ENCODE measurements at regions not wholly inside any gene's neighbourhood (a gene's known extent, or its start where the extent isn't known, plus 50 kb on each side); places are given as distances from the start of the nearest gene placed in this dataset.
"Not testable (repeated sequence)": the region's sequence is repeated elsewhere in the genome, so short reads cannot be mapped to it uniquely, and the experiment has no call there.

- ATAC-seq (no peak), DNase-seq (ENCODE audit: missing footprints) (no peak)
- intact Hi-C loops (cut with DNase I): no loop called here
Measured at GRCh38 chr3:193165431-193166120, 75.4 kb upstream of the PLAAT1 start.

GRCh38 chr3:193168931-193169330 lies 72.1 kb upstream of the PLAAT1 start:
- no peak for ATAC-seq

DNA sequence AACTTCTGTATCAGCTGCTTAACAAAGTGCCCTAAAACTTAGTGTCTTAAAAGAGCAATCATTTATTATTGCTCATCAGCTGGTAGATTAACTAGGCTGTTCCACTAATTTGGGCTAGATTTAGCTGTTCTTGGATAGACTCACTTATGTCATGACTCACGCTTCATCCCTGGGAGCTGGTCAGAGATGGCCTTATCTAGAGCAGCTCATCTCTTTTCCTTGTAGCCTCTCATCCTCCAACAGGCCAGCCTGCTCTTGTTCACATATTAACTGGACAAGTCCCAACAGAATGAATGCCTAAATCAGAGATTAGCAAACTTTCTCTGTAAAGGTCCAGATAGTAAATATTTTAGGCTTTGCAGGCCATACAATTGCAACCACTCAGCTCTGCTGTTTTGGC lies 66.9 kb upstream of the PLAAT1 start:
- DNase-seq (ENCODE audit: missing footprints) (no peak), ATAC-seq (no peak)
- intact Hi-C loops (cut with DNase I): no loop called here

More at GRCh38 chr3:193168931-193169330, 72.1 kb upstream of the PLAAT1 start:
- intact Hi-C loops (cut with DNase I): no loop called here
- no peak for DNase-seq (ENCODE audit: missing footprints)

DNA sequence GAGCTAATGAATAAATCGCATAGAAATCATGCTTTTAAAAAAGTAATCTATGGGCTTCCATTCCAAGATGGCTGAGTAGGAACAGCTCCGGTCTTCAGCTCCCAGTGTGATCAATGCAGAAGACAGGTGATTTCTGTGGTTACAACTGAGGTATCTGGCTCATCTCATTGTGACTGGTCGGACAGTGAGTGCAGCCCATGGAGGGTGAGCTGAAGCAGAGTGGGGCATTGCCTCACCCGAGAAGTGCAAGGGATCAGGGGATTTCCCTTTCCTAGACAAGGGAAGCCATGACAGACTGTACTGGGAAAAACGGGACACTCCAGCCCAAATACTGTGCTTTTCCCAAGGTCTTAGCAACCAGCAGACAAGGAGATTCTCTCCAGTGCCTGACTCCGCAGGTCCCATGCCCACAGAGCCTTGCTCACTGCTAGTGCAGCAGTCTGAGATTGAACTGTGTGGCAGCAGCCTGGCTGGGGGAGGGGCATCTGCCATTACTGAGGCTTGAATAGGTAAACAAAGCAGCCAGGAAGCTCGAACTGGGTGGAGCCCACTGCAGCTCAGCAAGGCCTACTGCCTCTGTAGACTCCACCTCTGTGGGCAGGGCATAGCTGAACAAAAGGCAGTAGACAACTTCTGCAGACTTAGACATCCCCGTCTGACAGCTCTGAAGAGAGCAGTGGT lies 61.5 kb upstream of the PLAAT1 start:
- DNase-seq (ENCODE audit: missing footprints); ATAC-seq; intact Hi-C loops (cut with DNase I): not testable (repeated sequence)

DNA sequence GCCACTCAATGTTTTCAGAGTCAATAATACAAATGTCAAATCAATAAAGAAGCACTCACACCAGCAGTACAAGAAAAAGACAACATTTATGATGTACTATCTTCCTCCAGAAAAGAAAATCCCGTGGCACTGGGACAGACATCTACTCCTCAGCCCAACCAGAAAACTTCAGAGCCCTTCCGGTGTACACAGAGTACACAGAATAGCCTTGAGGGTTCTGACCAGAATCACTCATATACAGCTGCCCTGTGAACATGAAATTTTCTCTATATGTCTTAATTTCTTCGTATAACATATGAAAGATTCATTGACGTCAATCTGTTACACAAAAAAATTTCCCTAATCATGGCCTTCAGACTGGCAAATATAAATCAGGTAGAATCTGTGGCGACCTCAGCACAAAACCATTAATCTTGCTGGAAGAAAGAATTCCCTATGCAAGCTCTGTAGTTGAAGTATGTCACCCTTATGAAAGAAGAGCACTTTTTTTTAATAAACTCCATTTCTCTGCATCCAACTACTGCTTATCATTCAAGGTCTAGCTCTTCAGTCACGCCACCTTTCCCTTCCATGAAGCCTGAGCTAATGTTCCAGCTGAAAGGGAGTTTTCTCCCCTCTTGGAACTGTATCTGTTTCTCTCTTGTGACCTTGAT lies 53.8 kb upstream of the PLAAT1 start:
- intact Hi-C loops (cut with DNase I): no loop called here
- DNase-seq (ENCODE audit: missing footprints): no peak
- no peak for ATAC-seq

DNA sequence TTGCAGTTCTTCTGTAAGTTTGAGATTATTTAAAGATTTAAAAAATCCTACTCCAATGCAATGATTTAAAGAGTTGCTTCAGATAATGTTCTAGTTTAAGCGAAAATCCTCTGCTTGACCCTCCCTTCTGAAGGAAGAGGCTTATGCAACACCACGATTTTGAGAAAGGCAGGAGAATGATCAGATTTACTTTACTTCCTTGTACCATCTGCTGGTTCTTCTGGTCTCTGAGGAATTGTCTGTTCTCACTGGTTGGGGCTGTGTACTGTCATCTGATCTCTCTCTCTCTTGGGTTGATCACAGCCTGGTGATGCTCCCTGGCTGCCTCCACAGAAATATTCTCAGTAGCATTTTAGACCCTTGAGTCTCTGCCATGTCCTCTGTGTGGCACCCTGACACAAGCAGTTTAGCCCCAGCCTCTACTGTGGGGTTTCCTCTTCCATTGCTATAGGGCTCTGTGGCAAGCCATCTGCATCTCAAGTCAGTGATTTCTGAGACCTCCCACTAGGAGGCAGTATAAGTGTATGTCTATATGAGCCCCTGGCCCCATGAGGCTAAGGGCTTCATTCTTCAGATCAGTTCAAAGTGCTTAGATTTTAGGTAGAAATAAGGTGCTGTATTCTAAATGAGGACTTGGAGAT lies 50.8 kb upstream of the PLAAT1 start:
- ATAC-seq: no peak
- intact Hi-C loops (cut with DNase I): loop anchor here (5.0 kb wide), 1 partner anchor 382 kb away; no protein-coding TSS in a partner anchor
- no peak for DNase-seq (ENCODE audit: missing footprints)

Measured in Right ventricle myocardium inferior (tissue), 1 donor.